Activated CD4-positive, alpha-beta T cell treated with anti-CD3 and anti-CD28 coated beads, Interleukin-2, Interleukin-6, amounts not matched to agents 100 ng/mL and 50 ng/mL, durations not matched to agents 16 hours and 8 hours (primary cell): ENCODE measurements at regions not wholly inside any gene's neighbourhood (a gene's known extent, or its start where the extent isn't known, plus 50 kb on each side); places are given as distances from the start of the nearest gene placed in this dataset.
A peak's percentile ranks its signal among the peaks of the same experiment; 100 is the strongest.

ENCODE experiments used
- DNase-seq: peaks from one replicate; pipeline ENCODE4 v3.0.0-alpha.2; 2020

DNA sequence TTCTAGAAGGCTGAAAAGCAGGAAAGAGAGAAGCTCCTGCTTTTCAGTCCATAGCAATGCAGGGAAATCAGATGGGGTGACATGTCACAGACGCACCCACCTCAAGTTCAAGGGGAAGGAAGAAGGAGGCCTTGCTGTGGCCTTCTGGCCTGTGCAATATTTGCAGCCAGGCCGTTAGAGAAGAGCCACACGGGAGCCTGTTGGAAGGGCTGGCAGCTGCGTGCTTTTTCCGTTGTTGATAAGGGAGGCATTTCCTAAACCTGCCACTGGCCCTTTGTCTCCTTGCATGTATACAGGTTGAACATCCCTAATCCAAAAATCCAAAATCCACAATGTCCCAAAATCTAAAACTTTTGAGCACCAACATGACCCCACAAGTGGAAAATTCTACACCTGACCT is 492.5 kb upstream of the ZMIZ1 start:
- no peak for DNase-seq

DNA sequence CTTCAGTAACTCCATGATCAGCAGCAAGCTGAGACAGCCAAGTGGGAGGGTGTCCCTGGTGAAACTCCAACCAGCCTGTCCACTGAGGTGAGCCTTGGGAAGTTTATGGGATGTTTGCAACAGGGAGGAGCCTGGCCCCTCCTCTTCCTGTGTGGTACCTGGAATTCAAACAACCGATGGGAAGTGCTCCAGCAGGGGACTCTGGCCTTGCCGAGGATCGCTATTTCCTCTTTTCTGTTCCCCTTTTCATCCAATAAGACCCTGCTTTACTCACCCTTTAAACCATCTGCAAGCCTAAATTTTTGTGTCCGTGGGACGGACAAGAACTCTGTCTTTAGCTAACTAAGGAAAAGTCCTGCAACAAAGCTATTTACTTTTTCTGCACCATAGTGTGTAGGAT is 491.1 kb upstream of the ZMIZ1 start:
- DNase-seq, result no peak

DNA sequence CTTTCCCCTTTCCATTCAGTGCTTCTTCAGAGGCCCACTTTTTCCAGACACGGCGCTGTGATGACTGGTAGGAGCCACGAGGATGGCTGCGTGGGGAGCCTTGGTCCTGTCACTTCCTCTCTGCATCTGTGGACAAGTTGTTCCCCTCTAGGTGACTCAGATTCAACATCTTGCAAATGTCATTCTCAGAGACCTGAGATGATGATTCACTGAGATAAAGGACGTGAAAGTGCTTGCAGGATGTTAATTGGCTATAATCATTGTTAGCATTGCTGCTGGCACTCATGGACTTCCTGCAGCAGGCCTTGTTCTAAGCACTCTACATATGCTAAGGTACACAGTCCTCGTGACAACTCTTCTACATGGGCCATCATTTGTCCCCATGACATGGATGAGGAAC is 489.8 kb upstream of the ZMIZ1 start:
- peak; percentile 55 for DNase-seq

DNA sequence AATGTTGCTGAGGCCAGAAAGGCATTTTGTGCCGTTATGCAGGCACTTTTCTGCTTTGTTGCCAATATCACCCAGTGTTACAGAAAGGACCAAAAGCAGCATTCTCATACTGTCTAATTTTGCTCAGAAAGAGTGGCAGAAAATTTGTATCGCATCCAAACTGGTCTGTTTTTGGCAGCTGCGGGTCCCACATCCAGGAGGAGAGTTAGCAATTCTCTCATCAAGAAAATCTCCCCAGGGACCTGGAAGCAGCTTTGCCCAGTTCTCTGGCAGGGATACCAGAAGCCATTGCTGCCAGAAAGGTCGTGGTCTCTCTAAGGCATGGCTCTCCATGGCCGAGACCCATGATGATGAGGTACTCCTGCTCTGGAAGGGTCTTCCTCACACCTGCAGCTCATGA is 489.2 kb upstream of the ZMIZ1 start:
- no peak for DNase-seq

DNA sequence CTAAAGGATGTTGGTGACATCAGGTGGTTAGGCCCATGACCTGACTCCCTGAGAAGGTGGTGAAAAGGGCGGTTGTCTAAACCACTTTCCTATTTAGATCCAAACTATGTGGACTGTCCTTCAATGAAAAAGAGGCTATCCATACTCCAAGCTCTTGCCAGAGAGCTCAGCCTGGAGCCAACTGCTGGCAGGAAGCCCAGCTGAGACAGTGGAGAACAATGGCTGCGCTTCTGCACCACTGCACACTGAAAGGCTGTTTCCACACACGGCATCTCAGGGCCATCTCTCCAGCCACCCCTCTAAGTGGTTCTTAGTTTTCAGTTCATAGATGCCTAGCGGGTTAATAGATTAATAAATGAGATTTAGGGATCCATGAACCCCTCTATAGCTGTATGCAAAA is 488.8 kb upstream of the ZMIZ1 start:
- no peak for DNase-seq

DNA sequence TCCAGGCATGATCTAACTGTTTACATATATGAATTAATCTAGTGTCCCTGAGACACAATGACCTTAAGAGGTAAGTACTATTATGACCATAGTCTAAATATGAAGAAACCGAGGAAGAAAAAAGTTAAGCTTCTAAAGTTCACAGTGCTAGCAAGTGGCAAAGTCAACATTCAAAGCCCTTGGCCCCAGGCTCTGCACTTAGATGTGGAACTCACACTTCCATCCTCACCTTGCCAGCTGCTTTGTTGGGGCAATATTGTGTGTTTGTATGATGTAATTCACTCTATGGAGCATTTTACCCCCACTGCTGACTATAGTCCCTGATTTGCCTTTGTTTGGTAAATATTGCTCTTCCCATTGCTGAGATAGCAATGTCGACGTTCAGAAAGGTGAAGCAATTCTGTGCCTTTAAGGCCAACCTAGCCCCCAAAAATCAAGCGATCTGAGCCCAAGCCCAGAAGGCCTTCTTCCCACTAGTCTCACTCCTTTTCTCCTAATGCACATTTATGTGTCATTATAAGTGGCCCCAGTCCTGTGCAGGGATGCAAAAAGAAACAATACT is 487.6 kb upstream of the ZMIZ1 start:
- DNase-seq, result no peak

DNA sequence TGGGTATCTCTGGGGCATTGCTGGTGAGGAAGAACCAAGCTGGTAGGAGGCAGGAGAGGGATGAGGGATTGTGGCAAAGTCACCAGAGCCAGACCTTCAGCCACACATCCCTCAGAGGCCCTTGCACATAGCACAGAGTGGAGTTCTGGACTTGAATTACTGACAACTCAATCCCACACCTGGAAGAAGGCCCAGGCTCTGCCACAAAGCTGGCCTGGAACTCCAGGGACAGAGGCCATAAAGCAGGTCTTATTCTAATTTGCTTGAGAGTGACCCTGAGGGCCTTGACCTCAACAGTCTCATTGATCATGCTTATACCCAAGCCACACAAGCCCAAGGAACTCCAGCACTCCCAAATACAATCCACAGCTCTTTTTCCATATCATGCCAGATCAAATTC is 486.2 kb upstream of the ZMIZ1 start:
- no peak for DNase-seq

DNA sequence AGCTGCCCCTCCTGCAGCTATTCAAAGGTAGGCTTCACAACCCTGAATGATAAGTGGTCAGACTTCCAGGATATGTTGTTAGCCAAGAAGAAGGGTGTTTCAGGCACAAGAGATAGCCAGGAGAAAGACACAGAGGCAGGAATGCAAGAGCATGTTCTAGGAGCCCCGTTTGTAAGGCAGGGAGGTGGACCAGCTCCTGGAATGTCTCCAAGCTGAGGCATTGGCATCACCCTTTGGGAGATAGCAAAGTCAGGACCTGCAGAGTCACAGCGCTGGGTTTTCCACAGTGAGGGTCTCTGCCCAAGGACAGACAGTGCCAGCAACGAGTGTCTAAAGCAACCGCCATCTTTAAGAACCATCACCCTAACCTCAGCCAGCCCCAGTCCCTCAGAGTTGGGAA is 484.5 kb upstream of the ZMIZ1 start:
- DNase-seq, result no peak

DNA sequence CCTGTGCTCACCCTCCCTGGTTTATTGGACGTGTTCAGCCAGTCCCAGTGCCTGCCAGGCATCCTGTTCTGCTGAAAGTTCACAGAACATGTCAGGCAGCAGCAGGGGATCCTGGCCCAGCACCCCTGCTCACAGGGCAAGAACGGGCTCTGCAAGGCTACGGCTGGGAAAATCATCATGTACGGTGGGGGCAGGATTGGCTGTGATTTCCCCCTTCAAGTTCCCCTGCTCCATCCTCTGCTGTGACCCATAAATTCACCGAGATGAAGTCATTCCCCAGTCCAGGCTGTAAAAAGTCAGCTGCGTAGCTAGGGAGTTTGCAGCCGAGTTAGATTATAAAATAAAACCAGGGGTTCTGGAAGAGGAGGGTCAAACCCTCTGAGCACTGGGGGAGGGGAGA is 484.1 kb upstream of the ZMIZ1 start:
- DNase-seq, result no peak

DNA sequence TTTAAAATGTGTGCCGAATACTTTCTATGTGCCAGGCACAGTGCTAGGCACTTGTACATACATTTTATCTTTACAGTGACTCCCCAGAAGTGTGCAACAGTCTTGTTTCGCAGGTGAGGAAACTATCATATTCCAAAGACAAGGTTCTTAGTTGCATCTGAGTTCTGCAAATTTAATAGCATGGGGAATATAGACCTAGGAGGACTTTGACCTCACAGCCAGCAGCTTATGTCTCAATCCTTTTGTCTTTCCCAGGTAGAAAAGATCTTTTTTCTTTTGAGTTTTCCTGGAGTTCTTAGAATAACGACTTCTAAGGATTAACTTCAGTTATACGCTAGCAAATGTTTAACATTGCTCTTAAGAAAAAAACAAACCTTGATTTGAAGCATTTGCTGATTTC is 482.8 kb upstream of the ZMIZ1 start:
- DNase-seq, result no peak

DNA sequence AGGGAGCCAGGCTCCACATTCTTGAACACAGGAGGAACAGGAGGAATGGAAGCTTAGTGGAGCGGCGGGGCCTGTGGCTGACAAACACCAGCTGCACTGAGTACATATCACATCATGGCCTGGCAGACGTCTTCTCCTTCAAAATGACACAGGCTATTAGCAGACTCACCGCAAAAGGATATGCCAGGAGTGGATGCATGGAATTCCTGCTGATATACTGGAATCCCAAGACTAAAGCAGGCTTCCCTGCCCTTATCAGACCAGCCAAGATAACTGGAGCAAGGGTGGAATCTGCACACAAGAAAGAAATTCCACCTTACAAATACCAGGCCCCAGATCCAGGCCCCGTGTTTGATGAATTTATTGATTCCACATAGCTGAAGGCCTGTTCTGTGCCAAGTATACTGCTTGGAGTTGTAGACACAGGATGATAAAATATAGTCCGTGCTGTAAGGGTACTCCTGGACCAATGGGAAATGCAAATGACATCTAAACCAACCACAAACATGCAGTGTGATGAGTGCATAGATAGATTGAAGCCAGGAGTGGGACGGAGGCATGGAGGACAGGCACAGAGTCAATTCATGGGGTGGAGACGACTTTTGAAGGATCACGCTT is 480.5 kb upstream of the ZMIZ1 start:
- no peak for DNase-seq

DNA sequence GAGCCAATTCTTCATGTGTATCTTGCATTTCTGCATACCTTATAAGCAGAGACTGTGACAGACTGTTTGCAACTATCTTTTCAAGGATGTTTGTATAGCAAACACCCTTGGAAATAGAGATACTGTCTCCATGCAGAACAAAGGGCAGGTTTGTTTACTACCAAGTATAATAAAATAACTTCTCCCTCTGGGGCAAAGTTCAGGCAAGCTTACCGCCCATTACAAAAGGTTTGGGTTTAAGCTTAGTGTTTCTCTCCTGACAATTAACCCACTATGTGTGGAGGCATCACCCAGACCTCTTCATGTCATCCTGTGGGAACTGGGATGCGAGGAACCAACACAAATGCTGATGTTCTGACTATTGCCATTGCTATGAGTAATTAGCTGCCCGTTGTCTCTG is 479.1 kb upstream of the ZMIZ1 start:
- no peak for DNase-seq

DNA sequence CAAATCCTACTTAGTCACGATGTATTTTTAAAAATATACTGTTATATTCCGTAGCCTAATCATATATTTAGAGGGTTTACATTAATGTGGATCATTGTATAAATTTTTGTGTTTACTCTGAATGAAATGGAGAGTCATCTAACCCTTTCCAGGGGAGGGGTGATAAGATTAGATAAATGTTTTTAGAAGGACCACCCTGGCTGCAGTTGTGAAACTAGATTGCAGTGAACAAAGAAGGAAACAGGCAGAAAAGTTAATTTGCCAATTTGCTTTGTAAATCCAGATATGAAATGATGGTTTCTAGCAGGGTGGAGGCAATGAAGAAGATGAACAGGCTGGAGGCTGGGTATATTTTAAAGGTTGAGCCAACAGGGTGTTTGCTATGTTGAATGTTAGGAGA is 477.7 kb upstream of the ZMIZ1 start:
- no peak for DNase-seq

DNA sequence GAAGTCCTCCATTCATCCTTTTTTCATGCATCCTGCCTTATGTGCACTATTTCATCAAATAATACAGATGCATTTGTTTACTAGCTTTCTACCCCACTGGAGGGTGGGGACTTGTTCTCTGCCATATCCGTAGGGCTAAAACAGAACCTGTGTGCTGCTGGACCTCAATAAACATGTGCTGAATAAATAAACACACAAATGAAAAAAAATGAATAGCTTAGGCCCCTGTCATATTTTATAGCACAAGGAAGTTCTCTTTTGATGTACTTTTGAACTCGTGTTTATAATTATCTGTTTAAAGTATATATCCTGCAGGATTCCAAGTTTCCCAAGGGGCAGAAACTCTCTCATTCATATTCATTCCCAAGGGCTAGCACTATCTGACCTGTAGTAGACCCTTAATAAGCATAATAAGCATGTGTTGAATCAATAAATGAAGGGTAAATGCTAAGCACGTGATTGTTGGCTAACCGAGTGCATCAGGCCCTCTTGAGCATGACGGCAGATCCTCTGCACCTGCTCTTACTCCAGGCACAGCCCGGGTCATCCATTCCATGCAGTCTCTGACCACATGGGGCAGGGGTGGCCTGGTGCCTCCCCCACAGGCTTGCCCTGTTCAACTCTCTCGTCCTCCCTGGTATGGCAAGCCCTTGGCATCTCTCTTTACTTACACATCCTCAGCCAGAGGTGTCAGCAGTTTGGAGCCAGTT is 474.1 kb upstream of the ZMIZ1 start:
- DNase-seq, result no peak

DNA sequence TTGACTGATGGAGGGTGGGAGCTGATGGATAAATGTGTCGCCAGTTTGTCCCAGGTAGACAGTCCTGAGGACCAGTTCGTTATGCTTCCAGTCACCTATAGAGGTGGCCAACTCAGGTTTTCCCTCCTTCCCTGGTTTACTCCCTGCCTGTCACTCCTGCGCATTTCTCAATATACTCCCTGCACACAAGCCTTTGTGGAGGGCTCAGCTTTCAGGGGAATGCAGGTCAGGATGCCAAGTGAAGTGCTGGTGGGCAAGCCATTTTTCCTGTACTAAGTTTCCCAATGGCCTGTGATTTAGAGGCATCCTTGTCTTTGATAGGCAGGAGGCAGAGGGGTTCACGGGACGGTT is 473.5 kb upstream of the ZMIZ1 start:
- DNase-seq, result no peak

DNA sequence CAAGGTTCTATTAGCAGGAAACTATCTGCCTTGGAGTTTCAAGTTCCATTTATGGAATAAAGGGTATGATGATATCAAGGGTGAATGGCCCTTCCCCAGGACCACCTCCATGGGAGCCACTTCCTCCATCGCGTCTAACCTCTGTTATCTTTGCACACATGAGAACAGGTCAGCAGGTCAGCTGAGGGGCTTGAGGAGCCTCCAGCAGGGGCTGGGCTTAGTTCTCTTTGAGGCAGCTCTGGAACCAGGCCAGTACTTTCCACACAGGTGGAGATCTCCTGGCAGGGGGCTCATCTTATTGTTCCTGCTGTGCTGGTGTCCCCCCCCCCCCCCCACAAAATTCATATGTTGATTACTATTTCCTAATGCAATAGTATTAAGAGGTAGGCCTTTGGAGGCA is 472.2 kb upstream of the ZMIZ1 start:
- DNase-seq, result no peak

DNA sequence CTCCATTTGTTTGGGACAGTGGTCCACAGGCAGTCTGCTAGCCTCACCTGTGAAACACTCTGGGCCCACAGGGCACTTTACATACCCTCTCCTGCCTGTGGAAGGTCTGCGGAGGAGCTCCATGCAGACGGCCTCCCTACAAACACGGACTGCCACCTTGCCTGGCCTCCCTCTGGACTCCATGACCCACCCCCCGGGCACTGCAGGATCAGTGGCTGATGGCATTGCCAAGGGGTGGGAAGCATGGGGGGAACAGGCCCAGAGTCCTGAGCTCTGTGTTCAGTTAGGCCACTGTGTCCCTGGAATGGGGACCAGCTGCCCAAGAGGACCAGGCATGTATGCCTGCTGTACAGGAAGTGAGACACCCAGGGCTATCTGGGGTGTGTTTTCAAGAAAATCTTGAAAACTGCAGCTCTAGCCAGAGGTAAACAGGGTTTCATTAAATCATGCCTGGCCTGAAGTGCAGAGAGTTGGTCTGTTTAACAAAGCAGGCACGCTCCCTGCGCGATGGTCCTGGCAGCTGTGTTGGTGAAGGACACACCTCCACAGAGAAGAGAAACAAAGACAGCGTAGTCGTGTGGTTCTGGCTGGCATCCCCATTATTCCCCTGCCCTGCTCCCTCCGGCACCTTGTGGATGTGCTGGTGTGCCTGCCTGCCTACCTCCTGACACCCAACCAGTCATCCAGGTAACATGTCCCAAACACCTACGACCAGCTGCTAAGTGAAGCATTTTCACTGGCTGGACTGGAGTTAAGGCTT is 470.8 kb upstream of the ZMIZ1 start:
- no peak for DNase-seq

DNA sequence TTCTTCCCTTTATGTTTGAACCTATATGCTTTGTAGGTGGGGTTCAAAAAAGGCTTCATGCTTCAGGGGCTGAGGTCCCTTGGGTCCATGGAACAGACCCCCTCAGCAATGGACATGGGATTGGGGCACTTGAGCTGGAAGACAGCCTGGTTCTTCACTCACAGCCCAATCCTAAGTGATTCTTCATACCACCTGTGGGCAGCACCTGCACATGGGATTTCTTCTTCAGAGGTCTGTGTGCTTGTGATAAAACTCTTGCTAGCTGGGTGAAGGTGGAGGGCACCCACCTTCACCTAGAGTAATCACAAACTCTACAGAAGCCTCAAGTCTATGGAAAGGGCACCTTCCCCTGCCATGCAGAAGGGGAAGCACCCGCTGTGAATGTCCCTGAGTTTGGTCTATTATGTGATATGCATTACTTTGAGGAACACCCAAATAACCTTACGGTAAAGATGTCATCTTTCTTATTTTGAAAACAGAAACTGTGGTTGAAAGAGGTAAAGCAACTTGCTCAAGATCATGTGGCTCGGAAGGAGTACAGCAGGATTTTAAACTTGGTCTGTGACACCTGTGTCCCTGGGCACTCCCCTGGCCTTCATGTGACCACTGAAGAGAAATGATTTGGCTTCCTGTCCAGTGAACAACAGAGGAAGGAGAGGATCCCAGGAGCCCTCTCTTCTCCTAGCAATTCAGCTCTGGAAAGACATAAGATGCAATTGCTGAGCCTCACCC is 469.5 kb upstream of the ZMIZ1 start:
- DNase-seq, result no peak

DNA sequence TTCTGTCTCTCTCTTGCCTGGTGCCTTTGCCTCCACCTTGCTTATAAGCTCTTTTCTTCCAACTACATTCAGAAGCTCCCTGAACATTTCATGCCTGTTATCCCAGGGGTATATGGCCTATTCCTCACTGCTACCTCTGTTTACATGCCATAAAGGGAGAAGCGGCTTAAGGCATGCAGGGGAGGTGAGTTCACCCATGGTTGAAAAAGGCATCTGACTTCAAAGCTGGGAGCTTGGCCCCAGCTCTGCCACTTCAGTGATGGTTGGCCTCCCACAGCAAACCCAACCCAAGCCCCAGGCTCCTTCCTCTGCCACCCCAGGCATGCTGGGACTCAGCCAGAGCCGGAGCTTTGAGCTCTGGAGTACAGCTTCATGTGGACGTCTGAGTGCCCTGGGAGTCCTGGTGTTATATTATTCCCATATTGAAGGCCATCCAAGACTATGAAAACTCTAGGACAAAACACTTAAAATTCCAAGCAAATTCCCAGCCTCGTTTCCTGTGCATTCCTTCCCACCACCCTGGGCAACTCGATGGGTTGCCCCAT is 468.6 kb upstream of the ZMIZ1 start:
- no peak for DNase-seq

DNA sequence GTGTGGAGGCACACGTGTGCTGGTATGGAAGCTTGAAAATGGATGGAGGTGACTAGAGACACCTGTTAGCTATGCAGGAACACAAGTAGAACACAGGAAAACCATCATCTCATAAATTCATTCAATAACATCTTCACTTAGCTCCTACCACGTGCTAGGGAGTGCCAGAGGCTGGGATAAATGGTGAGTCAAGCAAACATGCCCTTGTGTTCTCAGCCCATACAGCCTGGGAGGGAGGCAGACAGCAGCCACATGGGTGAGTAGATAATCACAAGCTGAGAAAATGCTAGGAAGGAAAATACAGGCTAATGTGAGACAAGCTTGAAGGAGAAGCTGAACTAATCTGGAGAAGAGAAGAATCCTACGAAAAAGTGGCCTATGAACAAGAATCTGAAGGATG is 468.0 kb upstream of the ZMIZ1 start:
- no peak for DNase-seq

DNA sequence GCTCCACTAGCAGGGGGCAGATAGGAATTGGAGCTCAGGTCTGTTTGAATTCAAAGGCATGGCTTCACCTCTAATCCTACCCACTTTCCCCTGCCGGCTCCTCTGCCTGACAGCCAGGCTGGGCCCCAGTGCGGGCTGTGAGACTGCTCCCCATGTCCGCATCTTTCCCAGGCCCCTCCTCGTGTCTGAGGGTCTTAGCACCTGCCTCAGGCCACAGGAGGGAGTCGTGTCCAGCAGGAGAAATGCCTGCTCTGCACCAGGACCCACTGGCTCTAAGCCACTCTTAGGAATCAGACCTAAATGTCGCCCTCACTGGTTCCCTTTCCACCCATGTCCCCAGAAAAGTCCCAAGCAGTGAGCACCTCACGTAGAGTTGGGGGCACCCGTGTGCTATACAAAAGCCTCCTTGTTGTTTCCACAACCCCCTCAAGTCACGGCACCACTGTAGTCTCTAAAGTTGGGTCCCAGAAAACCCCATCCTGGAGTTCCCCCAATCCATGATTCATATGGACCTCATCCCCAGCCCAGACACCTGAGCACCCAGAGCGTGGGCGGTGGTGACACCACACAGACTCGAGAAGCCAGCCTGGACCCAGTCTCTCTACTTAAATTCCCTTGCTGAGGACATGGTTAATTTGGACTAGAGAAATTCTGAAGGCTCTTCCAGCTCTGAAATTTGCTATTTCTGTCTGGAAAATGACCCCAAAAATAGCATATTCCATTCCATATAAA is 466.4 kb upstream of the ZMIZ1 start:
- DNase-seq, result no peak

DNA sequence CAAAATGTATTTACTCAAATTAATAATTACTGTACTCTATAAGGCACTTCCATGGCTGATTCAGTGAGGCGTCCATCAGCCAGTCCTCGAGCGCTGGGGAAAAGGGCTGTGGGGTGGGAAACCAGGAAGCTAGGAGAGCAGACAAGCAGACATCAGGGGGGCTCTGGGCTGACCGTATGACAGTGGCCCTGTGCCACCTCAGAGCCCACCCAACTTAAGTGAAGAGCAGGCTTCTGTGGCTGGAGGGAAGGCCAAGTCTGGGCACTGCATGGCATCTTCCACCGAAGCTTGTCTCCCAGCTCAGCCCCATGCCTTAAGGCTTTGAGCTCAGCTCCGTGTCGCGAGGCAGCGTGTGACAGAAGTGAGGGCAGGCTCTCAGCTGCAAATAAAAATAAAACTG is 464.5 kb upstream of the ZMIZ1 start:
- DNase-seq, result no peak

DNA sequence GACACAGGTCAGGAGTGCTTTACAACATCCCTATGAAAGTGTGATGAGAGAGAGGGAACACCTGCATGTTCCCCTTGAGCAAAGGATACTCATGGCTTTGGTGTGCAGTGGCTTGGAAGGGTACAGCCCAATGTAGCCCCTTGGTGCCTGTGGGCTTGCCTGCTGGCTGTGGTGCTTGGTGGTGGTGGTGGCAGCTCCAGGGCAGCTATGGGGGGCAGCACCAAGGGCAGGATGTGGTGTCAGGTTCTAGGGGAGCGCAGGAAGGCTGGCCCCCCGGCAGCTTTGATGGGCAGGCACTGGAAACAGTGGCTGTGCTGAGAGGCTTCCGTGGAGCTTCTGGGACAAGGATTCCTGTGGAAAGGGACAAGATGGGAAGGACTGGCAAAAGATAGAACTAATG is 464.0 kb upstream of the ZMIZ1 start:
- no peak for DNase-seq
